GM21723 (cell line): ENCODE measurements at regions not wholly inside any gene's neighbourhood (a gene's known extent, or its start where the extent isn't known, plus 50 kb on each side); places are given as distances from the start of the nearest gene placed in this dataset.

Source experiments
- ATAC-seq: cut with Tn5 transposase; IDR thresholded peaks from one replicate; pipeline ENCODE4 v1.9.1; 2021; ENCODE audit warnings: mild to moderate bottlenecking, moderate library complexity; ENCODE audit not compliant: unreplicated experiment

DNA sequence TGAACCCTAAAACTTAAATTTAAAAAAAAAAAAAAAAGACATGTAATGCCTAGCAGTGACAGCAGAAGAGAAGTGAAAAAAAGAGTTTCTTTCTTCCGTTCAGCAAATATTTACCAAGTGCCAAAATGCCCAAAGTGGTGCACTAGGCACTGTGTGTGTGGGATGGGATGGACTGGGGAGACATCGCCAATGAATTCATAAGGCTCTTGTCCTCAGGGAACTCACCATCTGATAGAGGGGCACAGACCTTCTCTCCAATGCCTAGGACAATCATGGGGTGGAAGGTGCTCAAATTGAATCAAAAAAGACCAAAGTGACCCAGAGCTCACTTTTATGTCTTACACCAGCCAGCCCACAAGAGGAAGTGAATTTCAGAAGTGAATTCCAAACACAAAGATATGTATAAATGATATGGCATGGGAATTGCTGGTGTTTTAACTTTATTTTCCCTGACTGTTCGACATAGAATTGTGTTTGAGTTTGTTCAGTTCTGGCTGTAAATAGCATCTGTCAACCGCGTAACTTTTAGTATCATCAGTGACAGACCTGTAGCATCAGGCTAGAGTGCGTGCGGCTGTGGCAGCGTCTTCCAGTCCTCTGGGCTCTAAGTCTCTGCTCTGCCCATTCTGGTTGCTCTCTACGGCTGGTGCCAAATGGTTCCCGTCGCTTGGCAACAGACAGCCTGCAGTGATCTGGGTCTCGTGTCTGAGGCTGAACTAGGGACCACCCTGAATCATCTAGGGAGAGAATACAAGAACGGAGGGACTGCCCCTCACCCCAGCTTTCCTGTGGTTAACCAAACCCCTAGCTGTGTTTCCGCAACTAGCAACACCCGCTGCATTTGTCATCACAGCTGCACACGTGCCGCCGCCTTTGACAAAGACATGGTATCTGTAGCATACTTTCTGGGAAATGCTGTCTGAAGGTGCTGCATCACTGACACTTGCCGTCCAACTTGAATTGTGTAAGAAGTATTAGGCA lies 154.0 kb upstream of the THBS1 start:
- ATAC-seq = peak; percentile 85

DNA sequence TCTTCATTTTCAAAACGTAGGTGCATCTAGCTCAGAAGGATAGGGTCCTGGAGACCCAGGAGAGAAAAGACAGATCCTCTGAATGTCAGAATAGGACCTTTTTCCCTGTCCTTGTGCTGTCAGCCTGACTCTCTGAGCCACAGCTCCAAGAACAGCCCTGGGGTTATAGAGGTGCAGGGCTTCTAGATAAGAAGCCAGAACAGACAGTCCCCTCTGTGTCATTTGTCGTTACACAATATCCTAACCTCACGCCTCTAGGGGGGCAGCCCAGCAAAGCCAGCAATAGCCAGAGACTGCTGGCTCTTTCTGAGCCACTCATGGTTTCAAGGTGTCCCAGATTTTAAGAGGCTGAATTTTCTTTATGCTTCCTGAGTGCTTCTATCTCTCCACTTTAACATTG lies 153.2 kb upstream of the THBS1 start:
- ATAC-seq = peak; percentile 10

DNA sequence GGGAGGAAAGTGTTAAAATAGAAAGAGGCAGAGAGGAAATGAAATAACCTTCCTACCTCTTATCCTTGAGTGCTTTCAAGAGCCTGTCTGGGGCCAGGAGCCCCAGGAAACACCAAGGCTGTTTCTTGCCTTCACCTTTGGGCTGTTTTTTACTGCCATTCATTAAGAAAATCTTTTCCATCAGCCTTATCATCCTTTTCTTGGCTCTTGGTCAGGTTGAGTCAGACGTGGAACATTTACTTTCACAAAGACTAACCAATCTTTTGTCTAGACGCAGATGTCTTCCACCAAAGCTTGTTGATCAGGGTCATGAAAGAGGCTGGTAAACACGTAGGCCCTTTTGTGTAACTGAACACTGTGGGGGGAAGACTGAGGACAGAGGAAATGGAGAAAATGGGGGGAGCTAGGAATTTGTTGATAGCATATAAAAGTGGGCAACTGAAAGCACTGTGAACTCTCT lies 151.0 kb upstream of the THBS1 start:
- peak; percentile 55 for ATAC-seq

DNA sequence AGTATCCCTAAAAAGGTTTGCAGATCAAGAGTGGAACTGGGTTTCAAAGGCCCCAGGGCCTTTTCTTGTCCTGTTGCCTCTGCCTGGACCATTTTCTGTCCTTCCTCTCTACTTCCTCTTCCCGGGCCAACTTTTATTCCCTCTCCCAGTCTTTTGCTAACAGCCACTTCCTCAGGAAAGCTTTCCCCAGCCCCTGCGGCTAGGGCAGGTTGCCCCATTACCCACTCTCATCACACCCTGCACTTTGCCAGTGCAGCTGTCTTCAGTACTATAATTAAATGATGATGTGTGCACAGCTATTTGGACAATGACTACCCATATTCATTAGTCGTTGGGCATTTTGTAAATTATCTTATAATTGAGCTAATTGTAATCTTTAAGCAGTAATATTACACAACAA lies 150.5 kb upstream of the THBS1 start:
- no peak for ATAC-seq

DNA sequence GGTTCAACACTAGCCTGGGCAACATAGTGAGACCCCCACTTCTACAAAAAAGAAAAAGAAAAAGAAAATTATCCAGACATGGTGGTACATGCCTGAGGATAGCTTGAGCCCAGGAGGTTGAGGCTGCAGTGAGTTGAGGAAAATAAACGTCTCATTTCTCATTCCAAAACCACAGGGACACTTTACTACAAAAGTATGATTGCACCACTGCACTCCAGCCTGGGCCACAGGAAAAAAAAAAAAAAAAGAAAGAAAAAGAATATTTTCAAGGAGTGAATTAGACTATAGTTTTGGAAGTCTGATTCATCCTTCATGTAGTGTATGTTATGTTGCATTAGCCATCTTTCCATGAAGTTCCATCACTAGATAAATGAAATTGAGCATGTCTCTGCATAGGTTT lies 149.5 kb upstream of the THBS1 start:
- no peak for ATAC-seq

DNA sequence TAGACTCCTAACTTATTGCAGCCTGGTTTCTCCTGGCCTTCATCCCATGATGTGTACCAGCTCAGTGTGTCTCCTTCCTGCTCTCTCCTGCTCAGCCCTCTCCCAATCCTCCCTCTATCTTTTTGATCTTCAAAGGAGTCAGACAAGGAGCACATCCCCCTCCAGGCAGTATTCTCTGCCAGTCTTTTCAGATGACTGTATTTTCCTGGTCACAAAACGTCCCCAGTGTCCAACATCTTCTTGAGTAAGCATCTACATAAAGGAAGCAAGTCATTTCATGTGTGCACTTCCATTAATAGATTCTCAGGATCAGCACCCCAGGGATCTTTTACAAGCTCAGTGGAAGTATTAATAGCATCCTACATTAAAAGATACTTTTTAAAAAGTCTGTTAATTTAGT lies 148.9 kb upstream of the THBS1 start:
- ATAC-seq = no peak

DNA sequence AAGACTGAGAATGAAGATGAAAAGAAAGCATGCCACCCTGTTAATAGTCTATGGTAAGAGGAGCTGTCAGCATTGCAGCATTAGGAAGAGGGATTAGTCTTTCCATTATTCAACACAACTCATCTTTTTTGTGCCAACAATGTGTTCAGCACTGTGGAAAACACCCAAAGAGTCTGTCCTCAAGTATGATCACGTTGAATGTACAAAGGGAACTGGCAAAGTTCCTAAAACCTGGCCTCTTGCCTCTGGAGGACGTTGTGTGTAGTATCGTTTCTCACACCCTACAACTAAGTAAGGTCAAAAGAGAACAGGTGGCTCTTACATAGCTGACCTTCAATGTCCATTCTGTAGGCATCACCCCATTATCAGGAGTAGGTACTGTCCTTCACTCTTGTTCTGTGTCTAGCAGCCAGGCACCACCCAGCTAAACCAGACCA lies 147.9 kb upstream of the THBS1 start:
- ATAC-seq = no peak

DNA sequence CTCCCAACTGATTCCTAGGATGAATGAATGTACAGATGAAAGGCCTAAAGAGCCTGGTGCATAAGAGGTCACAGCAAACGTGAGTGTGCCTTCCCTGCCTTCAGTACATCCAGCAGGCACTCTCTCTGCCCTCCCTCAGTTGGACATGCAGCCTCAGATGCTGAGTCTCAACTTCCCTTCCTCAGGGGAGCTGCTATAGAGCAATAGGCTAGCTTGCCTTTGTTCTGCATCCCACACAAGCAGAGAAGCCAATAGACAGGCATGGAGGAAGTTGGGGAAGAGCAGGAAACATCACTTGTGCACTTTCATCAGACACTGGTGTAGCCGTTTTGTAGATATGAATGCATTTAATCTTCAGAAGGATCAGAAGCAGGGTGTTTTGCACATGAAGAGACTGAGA lies 147.5 kb upstream of the THBS1 start:
- no peak for ATAC-seq

DNA sequence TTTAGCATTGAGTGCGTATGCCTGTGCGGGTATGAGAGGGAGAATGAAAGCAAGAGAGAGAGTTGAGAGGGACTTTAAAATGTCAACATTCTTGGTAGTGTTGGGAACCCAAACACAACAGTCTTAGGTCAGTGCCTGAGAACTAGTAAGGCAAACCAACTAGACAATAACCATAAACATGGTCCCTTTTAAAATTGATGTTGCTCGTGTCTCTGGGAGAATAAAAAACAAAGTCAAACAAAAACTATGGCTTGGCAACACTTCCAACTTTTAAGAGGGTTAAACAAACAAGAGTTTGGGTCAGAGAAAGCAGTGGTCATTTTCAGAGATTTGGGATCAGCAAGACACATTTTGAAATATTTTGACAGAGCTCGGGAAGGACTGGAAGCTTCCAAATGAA lies 146.7 kb upstream of the THBS1 start:
- ATAC-seq = no peak

DNA sequence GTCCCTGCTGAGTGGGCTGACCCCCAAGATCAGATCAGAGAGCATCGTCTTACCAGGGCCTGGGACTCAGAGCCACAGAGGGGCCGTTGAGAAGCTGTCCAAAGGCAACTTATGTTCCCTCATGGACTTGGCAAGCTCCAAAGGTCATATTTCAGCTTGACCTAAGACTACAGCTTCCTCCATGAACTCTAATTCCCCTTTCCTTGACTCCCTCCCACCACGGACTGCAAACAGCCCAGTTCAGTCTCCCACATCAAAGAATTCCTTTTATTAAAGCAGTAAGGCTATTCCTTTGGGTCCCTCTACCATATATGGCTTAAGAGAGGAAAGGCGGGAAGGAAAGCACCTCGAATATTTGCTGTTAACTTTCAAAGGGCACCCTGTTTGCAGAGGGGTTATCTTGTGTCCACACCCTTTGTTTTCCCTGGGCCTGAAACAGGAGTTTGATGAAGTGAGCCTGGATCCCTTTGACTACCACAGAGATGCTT lies 146.1 kb upstream of the THBS1 start:
- ATAC-seq = no peak

DNA sequence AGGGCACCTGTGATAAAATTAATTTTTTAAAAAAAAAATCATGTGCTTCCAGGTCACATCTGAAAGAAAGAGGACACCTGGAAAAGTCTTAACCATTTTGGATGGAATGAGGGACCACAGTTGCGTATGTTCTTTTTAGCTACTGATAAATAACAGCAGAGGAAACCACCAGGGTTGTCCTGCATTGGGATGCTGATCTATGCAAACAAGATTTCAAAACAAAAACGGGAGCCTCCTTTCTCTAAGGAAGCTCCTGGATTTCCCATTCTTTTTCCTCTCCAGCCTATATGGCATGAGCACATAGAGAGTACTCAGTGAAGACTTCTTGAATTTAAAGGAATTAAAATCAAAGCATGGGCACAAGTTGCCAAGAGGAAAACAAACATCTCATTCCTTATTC lies 145.6 kb upstream of the THBS1 start:
- no peak for ATAC-seq

DNA sequence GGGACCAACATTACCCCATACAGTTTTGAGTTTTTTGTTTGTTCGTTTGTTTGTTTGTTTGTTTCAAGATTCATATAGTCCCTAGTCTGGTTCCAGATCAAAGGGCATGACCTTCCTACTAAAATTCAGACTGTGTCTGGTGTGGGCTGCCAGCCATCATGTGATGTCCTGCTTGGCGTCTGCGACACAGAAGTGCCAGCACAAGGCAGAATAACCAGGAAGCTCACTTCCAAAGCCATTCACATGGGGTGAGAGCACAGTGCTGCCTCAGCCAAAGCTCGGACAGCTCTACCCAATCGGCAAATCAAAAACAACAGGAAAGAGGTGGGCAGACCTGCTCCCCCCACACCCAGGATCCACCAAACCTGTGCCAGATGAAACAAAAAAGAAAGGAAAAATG lies 142.6 kb upstream of the THBS1 start:
- no peak for ATAC-seq

DNA sequence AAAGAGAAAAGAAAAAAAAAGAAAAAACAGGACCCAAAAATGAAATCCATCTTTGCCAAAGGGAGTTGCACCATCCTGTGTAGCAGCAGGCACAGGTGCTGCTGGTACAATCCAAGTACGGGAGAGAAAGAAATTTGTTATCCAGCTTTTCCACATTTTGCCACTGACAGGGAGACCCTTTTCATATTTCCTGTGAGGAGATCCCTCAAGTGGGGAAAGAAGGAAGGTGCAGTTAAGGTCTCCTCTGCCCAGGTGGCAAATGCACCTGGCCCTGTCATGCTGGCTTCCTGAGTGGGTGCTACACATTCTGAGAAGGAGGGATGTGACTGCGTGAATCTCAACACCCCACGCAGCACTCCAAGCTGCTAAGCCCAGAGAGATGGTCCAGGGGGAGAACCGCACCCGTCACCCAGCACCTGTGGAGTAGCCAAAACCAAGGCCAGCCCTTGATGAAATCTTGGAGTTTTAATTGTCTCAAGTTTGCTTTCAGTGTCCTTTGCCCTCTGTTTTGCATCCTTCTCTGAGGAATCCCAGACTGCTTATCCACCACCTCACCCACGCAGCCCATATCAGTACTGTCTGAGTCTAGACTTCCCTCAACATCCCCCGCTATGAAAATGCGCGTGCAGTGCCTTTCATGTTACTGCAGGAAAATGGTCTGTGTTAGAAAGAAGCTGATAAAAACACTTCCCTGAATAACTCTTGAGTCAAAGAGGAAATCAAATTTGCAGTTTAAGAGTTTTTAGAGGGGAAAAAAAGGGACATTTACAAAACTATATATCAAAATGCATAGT lies 141.9 kb upstream of the THBS1 start:
- no peak for ATAC-seq

DNA sequence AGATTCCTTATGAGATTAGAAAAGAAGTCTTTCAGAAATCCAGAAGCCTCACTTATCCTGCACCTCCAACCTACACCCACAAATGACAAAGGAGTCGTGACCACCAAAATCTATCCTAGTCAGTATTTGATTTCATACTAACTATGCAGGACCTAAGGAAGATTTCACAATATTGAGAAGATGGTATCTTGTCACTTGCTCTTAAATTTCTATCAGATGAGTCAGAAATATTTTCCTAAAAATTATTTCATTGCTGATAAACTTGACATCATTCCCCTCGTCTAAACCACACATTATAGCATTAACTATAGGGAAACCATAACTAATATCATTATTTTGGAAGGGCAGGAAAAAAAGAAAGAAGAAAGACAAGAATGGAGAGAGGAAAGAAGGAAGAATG lies 138.0 kb upstream of the THBS1 start:
- no peak for ATAC-seq

DNA sequence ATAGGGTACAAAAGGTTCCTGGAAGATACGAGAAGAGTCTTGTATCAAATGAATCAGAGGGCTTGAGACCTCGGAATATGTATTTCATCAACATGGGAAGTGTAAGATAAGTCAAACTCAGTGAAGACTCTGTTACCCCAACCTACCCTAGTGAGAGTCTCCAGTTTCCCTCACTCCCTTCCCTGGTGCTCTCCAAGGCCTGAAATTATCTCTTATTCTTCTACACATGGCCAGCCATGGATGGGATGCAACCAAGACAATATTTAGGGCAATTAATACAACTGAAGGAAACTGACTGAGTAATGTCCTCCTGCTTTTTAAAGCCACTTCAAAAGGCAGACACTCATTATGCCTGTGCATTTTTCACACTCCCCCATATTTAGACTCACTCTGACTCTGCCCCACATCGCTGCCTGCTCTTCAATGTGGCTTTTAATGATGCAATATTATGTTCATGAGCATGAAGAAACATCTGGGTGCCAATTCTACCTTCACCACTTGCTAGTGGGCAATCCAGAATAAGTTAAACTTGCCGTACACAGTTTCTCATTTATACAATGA lies 137.1 kb upstream of the THBS1 start:
- ATAC-seq = no peak

DNA sequence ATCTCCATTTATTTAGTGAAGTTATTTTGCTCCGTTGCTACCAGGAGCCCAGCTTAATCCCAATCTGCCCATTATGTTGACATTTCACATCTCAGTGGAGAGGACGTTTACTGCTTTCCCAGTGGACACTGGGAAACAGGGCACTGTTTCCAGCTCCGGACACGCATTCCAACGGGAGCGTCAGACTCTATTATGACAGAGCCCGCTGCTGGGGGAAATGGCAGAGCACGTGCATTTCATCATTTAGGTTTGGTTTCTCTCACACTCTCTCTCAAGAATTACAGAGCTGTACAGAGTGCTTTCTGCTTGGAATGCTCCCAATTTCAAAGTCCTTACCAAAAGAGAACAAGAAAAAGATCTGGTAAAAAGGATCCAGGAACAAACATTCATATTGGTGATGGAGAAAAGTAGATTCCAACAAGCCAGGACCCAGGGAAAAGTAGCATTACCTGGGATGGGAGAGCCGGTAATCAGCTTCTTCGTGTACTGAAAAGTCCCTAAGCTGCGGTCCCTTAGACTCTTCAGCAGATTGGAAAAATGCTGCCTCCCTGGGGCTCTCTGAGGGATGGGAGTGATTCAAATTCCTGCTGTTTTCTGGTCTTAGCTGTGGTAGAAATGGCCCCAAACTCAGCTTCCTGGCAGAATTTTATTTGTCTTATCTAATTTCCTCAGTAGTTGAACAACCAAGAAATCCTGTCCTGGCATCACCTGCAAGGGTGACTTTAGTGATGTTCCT lies 136.0 kb upstream of the THBS1 start:
- no peak for ATAC-seq

DNA sequence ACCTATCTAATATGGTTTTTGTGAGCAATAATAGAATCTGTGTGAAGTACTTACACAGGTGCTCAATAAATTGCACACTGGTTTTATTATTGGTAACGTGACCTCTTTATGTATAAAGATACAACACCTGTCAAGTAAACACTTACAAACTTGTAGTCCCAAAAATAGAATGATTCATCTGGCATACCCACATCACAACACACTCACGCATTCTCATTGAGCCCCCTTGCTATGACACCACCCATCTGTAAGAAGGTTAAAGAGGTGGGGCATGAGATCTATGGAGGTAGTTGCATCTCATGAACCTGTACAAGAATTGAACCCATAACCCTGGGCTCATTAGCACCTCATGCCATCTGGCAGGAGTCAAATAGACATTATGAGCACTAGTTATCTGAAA lies 134.9 kb upstream of the THBS1 start:
- no peak for ATAC-seq

DNA sequence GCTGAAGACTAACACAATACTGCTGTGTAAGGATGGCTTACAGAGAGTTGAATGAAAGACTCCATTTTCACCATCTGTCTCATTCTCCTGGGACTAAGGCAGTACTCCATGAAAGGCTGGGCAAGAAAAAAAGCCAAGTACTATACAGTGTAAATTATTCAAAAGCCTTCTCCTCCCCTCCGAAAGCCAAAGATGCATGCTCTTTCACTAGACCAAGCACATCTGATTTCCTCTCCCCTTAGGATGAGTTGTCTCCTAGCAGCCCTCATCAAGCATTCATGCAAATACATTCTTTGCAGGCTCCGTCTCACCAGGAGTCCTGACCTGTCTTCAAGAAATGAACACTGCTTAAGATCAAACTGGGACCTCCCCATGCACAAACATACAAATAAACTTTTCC lies 133.5 kb upstream of the THBS1 start:
- no peak for ATAC-seq

DNA sequence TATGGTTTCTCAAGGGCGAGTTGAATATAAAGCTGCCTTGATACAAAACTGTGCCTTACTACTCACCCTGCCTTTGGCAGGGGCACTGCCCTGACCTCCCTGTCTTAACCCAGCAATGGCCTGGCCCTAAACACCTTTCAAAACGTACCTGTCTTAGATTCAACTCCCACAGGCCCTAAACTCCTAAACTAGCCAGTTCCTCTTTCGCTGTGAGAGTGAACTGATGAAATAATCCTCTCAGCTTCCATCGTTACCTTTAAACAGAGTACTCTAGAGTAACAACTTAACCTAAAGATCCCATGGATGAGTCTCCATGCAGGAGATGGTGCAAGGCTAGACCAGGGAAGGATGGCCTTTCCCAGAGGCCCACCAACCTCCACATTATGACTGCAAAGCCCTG lies 133.0 kb upstream of the THBS1 start:
- ATAC-seq = no peak

DNA sequence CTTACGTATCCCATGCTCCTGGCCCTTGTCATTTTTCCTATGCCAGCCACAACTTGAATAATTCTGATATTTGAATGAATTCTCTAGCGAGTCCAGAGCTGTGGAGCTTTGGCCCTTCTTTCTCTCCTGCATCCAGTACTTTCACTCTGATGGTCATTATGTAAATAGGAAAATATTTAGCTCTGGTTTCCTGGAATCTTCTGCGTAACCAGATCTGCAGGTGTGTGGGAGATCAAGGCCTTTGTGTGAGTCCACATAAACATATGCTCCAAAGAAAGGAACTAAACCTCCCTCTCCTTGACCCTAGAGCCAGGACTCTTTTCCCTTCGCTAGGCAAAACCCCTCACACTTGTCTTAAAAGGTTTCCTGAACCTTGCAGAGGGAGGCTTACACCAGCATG lies 132.5 kb upstream of the THBS1 start:
- no peak for ATAC-seq
